ENCODE measurements at regions not wholly inside any gene's neighbourhood (a gene's known extent, or its start where the extent isn't known, plus 50 kb on each side); places are given as distances from the start of the nearest gene placed in this dataset.

DNA sequence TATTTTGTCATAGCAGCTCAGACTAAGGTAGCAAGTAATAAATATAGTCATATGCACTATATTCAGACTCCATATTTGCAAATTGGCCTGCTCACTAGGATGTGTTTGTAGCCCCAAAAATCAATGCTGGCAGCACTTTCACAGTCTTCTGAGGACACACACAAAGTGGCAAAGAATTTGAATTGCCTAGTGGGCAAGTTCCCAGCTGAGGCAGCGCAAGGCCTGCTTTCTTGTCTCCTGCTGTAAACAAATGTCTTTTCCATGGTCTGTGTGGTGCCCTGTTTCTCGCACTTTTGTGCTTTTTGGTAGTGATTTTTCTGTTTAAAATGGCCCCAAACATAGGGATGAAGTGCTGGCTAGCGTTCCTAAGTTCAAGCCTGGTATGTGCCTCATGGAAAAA lies 416.0 kb downstream of the OCA2 start:
- TF ChIP-seq BHLHE40 (IDR thresholded peaks at IDR 0.05; ENCODE audit: borderline replicate concordance) (no peak), SUZ12 (IDR thresholded peaks at IDR 0.05) (no peak), TARDBP (IDR thresholded peaks at IDR 0.05) (no peak)

Data from HEK293T (cell line).